Mucosa of stomach (tissue), 1 donor: ENCODE measurements at regions not wholly inside any gene's neighbourhood (a gene's known extent, or its start where the extent isn't known, plus 50 kb on each side); places are given as distances from the start of the nearest gene placed in this dataset.

Experiments
- H3K27me3 ChIP-seq: one replicate; pipeline ENCODE4 v1.7.0; 2013; ENCODE audit warnings: mild to moderate bottlenecking, low read length; ENCODE audit not compliant: control insufficient read depth, insufficient read depth
- H3K36me3 ChIP-seq: one replicate; pipeline ENCODE4 v1.7.0; 2013; ENCODE audit warnings: low read length; ENCODE audit not compliant: control insufficient read depth, insufficient read depth
- H3K4me1 ChIP-seq: one replicate; pipeline ENCODE4 v1.7.0; 2013; ENCODE audit warnings: mild to moderate bottlenecking, low read length; ENCODE audit not compliant: control insufficient read depth, insufficient read depth
- H3K4me3 ChIP-seq: one replicate; pipeline ENCODE4 v1.7.0; 2013; ENCODE audit warnings: low read length
- H3K9ac ChIP-seq: one replicate; pipeline ENCODE4 v1.7.0; 2013; ENCODE audit warnings: mild to moderate bottlenecking, low read length, moderate library complexity
- H3K9me3 ChIP-seq: one replicate; pipeline ENCODE4 v1.7.0; 2013; ENCODE audit warnings: mild to moderate bottlenecking, low read length, moderate library complexity; ENCODE audit not compliant: control insufficient read depth
- donor health status: Pancreatic carcinoma.

DNA sequence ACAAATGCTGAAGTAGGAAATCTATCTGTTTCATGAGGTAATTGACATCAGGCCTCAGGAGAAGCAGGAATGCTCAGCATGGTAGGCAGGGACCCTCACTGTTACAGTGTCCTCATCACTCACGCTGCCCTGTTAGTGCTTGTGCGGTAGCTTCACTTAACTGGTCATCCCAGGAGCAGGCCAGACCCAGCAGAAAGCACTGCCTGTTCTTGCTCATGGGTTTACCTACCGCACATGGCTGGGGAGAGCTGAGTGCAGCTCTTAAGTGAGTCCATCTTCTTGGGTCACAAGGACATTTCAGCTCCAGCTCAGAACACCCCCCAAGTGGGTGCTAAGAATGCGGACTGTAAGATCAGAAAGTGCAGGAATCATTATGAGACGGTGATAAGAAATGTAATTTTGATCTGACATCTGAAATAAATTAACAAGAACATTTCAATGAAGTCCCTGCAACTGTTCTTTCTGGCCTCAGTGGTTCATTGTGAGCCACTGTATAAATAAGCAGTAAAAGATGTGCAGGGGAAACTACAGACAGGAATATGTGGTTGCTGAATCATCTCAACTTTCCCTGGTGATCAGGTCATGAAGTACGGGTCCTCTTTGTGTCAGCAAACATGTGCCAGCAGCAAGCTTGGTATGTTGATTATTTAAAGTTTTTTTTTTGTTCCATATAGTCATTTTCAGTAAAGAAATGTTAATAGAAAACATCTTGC lies 757.7 kb upstream of the TMEM132C start:
- H3K4me3 ChIP-seq: no peak overlapping the region
- no peak overlapping the region for H3K9ac ChIP-seq
- no peaks in the 10 kb centered on the region for H3K27me3 ChIP-seq
- H3K9me3 ChIP-seq: no peaks in the 10 kb centered on the region
- H3K36me3 ChIP-seq: no peaks in the 10 kb centered on the region
- H3K4me1 ChIP-seq: peaks cover 7% of the 10 kb centered on the region

- Histone ChIP-seq H3K4me1 (no peaks in the 10 kb centered on the region), H3K9ac (no peak overlapping the region), H3K36me3 (no peaks in the 10 kb centered on the region), H3K27me3 (no peaks in the 10 kb centered on the region), H3K9me3 (no peaks in the 10 kb centered on the region), H3K4me3 (no peak overlapping the region)
Observed at GRCh38 chr12:127515941-127516340, 751.0 kb upstream of the TMEM132C start.

GRCh38 chr12:127516467-127516866 lies 750.5 kb upstream of the TMEM132C start:
- no peak overlapping the region for H3K9ac ChIP-seq
- no peaks in the 10 kb centered on the region for H3K9me3 ChIP-seq
- H3K4me1 ChIP-seq: no peaks in the 10 kb centered on the region
- no peak overlapping the region for H3K4me3 ChIP-seq
- no peaks in the 10 kb centered on the region for H3K27me3 ChIP-seq
- no peaks in the 10 kb centered on the region for H3K36me3 ChIP-seq

- H3K9me3 ChIP-seq: no peaks in the 10 kb centered on the region
- no peak overlapping the region for H3K4me3 ChIP-seq
- H3K9ac ChIP-seq: no peak overlapping the region
- H3K4me1 ChIP-seq: no peaks in the 10 kb centered on the region
- H3K36me3 ChIP-seq: no peaks in the 10 kb centered on the region
- H3K27me3 ChIP-seq: no peaks in the 10 kb centered on the region
Observed at GRCh38 chr12:127519779-127520178, 747.2 kb upstream of the TMEM132C start.

DNA sequence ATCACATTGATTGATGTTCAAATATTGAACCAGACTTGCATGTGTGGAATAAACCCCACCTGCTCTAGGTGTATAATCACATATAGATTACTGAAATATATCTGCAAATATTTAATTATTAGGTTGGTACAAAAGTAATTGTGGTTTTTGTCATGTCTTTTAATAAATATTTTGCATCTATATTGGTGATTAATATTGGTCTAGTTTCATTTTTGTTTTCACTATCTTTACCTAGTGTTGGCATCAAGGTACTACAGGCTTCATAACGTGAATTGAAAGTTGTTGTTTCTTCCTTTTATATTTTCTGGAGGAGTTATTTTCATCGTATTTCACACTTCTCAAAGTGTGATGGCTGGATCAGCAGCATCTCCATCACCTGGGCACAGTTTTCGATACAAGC lies 740.0 kb upstream of the TMEM132C start:
- Histone ChIP-seq H3K4me3 (no peak overlapping the region), H3K27me3 (no peaks in the 10 kb centered on the region), H3K9me3 (no peaks in the 10 kb centered on the region)

GRCh38 chr12:127528551-127528950 lies 738.4 kb upstream of the TMEM132C start:
- H3K4me1 ChIP-seq: no peaks in the 10 kb centered on the region
- H3K4me3 ChIP-seq: no peak overlapping the region
- H3K9ac ChIP-seq: no peak overlapping the region
- no peaks in the 10 kb centered on the region for H3K27me3 ChIP-seq
- H3K36me3 ChIP-seq: no peaks in the 10 kb centered on the region
- H3K9me3 ChIP-seq: no peaks in the 10 kb centered on the region

More for the DNA sequence above, 740.0 kb upstream of the TMEM132C start:
- no peaks in the 10 kb centered on the region for H3K4me1 ChIP-seq
- H3K9ac ChIP-seq: no peak overlapping the region
- no peaks in the 10 kb centered on the region for H3K36me3 ChIP-seq

GRCh38 chr12:127531542-127531941 lies 735.4 kb upstream of the TMEM132C start:
- H3K4me3 ChIP-seq: no peak overlapping the region
- no peaks in the 10 kb centered on the region for H3K27me3 ChIP-seq

GRCh38 chr12:127533353-127533752 lies 733.6 kb upstream of the TMEM132C start:
- no peaks in the 10 kb centered on the region for H3K36me3 ChIP-seq
- no peaks in the 10 kb centered on the region for H3K9me3 ChIP-seq
- no peaks in the 10 kb centered on the region for H3K27me3 ChIP-seq
- no peak overlapping the region for H3K4me3 ChIP-seq
- no peak overlapping the region for H3K9ac ChIP-seq
- H3K4me1 ChIP-seq: no peaks in the 10 kb centered on the region

More at GRCh38 chr12:127531542-127531941, 735.4 kb upstream of the TMEM132C start:
- Histone ChIP-seq H3K36me3 (no peaks in the 10 kb centered on the region), H3K4me1 (no peaks in the 10 kb centered on the region), H3K9me3 (no peaks in the 10 kb centered on the region), H3K9ac (no peak overlapping the region)

DNA sequence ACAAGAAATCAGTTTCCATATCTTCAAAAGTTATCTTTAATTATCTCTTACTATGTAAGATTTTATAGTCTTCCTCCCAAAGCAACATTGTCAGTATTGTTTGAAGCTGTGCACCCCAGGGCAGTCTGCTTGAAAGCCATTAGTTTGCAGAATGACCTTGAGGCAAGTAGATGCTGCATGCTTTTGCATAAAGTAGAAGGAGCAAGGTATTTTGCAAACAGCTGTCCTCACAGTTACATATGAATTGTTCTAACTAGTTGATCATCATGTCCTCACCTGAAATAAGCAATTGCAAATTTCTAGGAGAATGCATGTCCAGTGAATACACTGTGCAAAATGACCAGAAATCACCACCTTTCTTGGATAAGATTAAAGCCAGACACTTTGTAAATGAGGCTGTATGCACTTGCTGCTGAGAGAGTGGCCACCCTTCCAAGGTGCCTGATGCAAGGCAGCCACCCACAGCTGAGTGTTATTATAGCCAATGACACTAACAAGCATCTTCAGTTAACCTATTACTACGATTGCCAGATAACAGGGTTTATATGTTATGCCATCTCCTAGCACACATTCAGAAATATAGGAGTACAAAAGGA lies 730.0 kb upstream of the TMEM132C start:
- H3K36me3 ChIP-seq: no peaks in the 10 kb centered on the region
- no peak overlapping the region for H3K9ac ChIP-seq
- no peaks in the 10 kb centered on the region for H3K9me3 ChIP-seq
- no peaks in the 10 kb centered on the region for H3K4me1 ChIP-seq
- H3K27me3 ChIP-seq: no peaks in the 10 kb centered on the region
- no peak overlapping the region for H3K4me3 ChIP-seq

DNA sequence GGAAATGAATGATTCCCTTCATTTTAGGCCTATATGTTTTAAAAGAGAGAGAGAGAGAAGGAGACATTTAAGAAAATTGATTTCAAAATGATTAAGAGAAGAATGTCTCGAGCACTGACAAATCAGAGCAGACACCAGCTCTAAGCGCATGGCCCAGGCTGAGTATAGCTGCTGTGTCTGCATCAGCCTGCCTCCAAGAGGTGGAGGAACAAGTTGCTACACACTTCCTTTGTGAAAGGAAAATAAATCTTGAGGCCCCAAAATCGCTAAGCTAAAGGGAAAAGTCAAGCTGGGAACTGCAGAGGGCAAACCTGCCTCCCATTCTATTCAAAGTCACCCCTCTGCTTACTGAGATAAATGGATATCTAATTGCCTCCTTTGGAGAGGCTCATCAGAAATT lies 728.7 kb upstream of the TMEM132C start:
- peaks cover 4% of the 10 kb centered on the region for H3K4me1 ChIP-seq
- H3K27me3 ChIP-seq: no peaks in the 10 kb centered on the region
- no peaks in the 10 kb centered on the region for H3K36me3 ChIP-seq
- no peaks in the 10 kb centered on the region for H3K9me3 ChIP-seq
- no peak overlapping the region for H3K9ac ChIP-seq
- no peak overlapping the region for H3K4me3 ChIP-seq

- Histone ChIP-seq H3K4me3 (no peak overlapping the region), H3K9me3 (no peaks in the 10 kb centered on the region), H3K9ac (no peak overlapping the region), H3K4me1 (peaks cover 4% of the 10 kb centered on the region), H3K36me3 (no peaks in the 10 kb centered on the region), H3K27me3 (no peaks in the 10 kb centered on the region)
Observed at GRCh38 chr12:127539226-127539858, 727.6 kb upstream of the TMEM132C start.

- Histone ChIP-seq H3K4me3 (no peak overlapping the region), H3K9ac (no peak overlapping the region), H3K9me3 (no peaks in the 10 kb centered on the region), H3K27me3 (no peaks in the 10 kb centered on the region), H3K36me3 (no peaks in the 10 kb centered on the region), H3K4me1 (peaks cover 4% of the 10 kb centered on the region)
Observed at GRCh38 chr12:127542391-127542790, 724.6 kb upstream of the TMEM132C start.
